Ascending aorta (tissue), 2 donors: ENCODE measurements at regions not wholly inside any gene's neighbourhood (a gene's known extent, or its start where the extent isn't known, plus 50 kb on each side); places are given as distances from the start of the nearest gene placed in this dataset.

ENCODE experiments used
- DNase-seq, 2 donors: peaks; one replicate each; pipeline ENCODE4 v3.0.0-alpha.2; 2019; ENCODE audit warnings: low spot score in 2 of 2
- H3K27ac ChIP-seq, 2 donors: fragments of 200-600 bp; sonication (generic); one replicate each; pipeline ENCODE4 v1.5.1; 2016 to 2017; ENCODE audit warnings: mild to moderate bottlenecking in 1 of 2
- H3K27me3 ChIP-seq: fragments of 200-600 bp; sonication (generic); one replicate; pipeline ENCODE4 v1.5.1; 2017
- H3K36me3 ChIP-seq, 2 donors: fragments of 200-600 bp; sonication (generic); one replicate each; pipeline ENCODE4 v1.5.1; 2016
- H3K4me1 ChIP-seq, 2 donors: fragments of 200-600 bp; sonication (generic); one replicate each; pipeline ENCODE4 v1.5.1; 2016 to 2017; ENCODE audit warnings: mild to moderate bottlenecking in 1 of 2
- H3K4me3 ChIP-seq, 2 donors: fragments of 200-600 bp; sonication (generic); one replicate each; pipeline ENCODE4 v1.5.1; 2016 to 2017; ENCODE audit warnings: mild to moderate bottlenecking in 1 of 2
- H3K9me3 ChIP-seq, 2 donors: fragments of 200-600 bp; sonication (generic); one replicate each; pipeline ENCODE4 v1.5.1; 2016
- CTCF ChIP-seq, 3 experiments: fragments of 200-600 bp in 2 of 3; fragments of 450-650 bp in 1 of 3; sonication (generic) in 2 of 3; IDR thresholded peaks; one replicate each; pipeline ENCODE4 v1.5.1; 2016 to 2019; ENCODE audit warnings: antibody characterized with exemption in 3 of 3, mild to moderate bottlenecking in 1 of 3, moderate library complexity in 1 of 3
- intact Hi-C: fragments of 100-400 bp; cut with DNase I; formaldehyde crosslinking; loops from one replicate; pipeline ENCODE4 v1.15.1; 2023

DNA sequence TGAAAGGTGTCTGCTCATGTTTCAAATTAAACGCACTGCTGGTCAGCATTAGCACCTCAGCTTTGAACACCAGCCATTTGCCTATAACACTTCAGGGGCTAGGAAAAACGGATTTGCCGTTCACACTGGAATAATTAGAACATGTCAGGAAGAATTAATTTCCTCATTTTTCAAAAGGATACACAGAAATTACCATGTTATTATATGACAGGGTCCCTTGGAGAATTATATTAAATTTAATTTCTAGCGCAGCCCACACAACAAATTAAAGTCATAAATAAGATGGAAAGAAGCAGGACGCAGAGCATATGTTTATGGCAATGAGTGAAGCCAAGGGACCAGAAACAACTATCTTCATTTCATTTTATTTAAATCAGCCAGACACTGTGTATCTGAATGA, 83.8 kb upstream of the SOX6 start:
- Histone ChIP-seq H3K27me3 (no peaks in the 10 kb centered on the region), H3K36me3 (no peaks in the 10 kb centered on the region), H3K4me3 (no peak overlapping the region), H3K9me3 (no peaks in the 10 kb centered on the region), H3K27ac (no peak overlapping the region), H3K4me1 (no peaks in the 10 kb centered on the region)
- intact Hi-C loops, result no loop called here
- TF ChIP-seq CTCF (IDR thresholded peaks at IDR 0.05), result no peak
- no peak for DNase-seq

- H3K9me3 ChIP-seq, result no peaks in the 10 kb centered on the region
- H3K27ac ChIP-seq, result no peak overlapping the region
- no peaks in the 10 kb centered on the region for H3K4me1 ChIP-seq
- H3K4me3 ChIP-seq, result no peak overlapping the region
- intact Hi-C loops, result no loop called here
- no peaks in the 10 kb centered on the region for H3K27me3 ChIP-seq
- H3K36me3 ChIP-seq, result no peaks in the 10 kb centered on the region
- no peak for TF ChIP-seq CTCF (IDR thresholded peaks at IDR 0.05)
- DNase-seq, result no peak
Observed at GRCh38 chr11:16434036-16434435, 77.7 kb upstream of the SOX6 start.

DNA sequence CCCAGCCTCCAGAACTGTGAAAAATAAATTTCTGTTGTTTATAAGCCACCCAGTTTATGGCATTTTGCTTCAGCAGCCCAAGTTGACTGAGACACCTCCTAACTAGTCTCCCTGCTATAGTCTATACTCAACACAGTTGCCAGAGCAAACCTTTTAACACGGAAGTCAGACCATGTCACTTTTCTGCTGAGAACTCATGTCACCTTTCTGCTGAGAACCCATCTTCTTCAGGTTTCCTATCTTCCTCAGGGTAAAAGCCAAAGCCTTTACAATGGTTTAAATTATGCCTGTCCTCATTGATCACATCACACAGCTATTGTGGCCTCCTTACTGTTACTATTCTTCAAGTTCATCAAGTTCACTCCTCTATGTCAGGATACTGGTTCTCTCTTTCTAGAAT, 74.3 kb upstream of the SOX6 start:
- Histone ChIP-seq H3K9me3 (peaks cover 0 to 5% of the 10 kb centered on the region in 2 donors), H3K4me1 (no peaks in the 10 kb centered on the region), H3K27ac (no peak overlapping the region), H3K4me3 (no peak overlapping the region), H3K27me3 (no peaks in the 10 kb centered on the region), H3K36me3 (no peaks in the 10 kb centered on the region)
- no peak for TF ChIP-seq CTCF (IDR thresholded peaks at IDR 0.05)
- DNase-seq, result no peak
- intact Hi-C loops, result no loop called here

- Histone ChIP-seq H3K4me3 (no peak overlapping the region), H3K9me3 (peaks cover 0 to 5% of the 10 kb centered on the region in 2 donors), H3K27me3 (no peaks in the 10 kb centered on the region), H3K27ac (no peak overlapping the region), H3K4me1 (no peaks in the 10 kb centered on the region), H3K36me3 (no peaks in the 10 kb centered on the region)
- no peak for TF ChIP-seq CTCF (IDR thresholded peaks at IDR 0.05)
- intact Hi-C loops, result no loop called here
- DNase-seq, result no peak
Observed at GRCh38 chr11:16421826-16422225, 65.5 kb upstream of the SOX6 start.

GRCh38 chr11:16418428-16419097, 62.2 kb upstream of the SOX6 start:
- Histone ChIP-seq H3K27ac (no peak overlapping the region), H3K36me3 (no peaks in the 10 kb centered on the region), H3K4me3 (no peak overlapping the region), H3K4me1 (no peaks in the 10 kb centered on the region), H3K27me3 (no peaks in the 10 kb centered on the region), H3K9me3 (no peaks in the 10 kb centered on the region)
- DNase-seq, result no peak
- TF ChIP-seq CTCF (IDR thresholded peaks at IDR 0.05), result no peak
- intact Hi-C loops, result no loop called here
